CD4-positive, alpha-beta memory T cell (primary cell): ENCODE measurements at regions not wholly inside any gene's neighbourhood (a gene's known extent, or its start where the extent isn't known, plus 50 kb on each side); places are given as distances from the start of the nearest gene placed in this dataset.
"Not testable (repeated sequence)": the region's sequence is repeated elsewhere in the genome, so short reads cannot be mapped to it uniquely, and the experiment has no call there.

Experiments used
- CTCF ChIA-PET: fragments of 350-600 bp; sonication (Branson Sonifier 250); formaldehyde crosslinking; loops from one replicate; lab custom pipeline; 2021; ENCODE audit warnings: inconsistent platforms; ENCODE audit not compliant: partially characterized antibody; lab: Charles Lee
- POLR2A ChIA-PET: fragments of 350-600 bp; sonication (Branson Sonifier 250); formaldehyde crosslinking; loops from one replicate; lab custom pipeline; 2021; ENCODE audit not compliant: partially characterized antibody; lab: Charles Lee
- DNase-seq, 5 donors: peaks; one replicate each; pipeline versions ENCODE4 v3.0.0 to v3.0.0-alpha.2; 2020 to 2022; ENCODE audit warnings: mixed read lengths in 1 of 5
- H3K27ac ChIP-seq: one replicate; pipeline ENCODE4 v1.7.0; 2013; ENCODE audit warnings: low read depth, low read length
- H3K27me3 ChIP-seq: 2 replicates; pipeline ENCODE4 v1.7.0; 2013; ENCODE audit warnings: mild to moderate bottlenecking, low read length, moderate library complexity; ENCODE audit not compliant: insufficient read depth
- H3K36me3 ChIP-seq: 2 replicates; pipeline ENCODE4 v1.7.0; 2013; ENCODE audit warnings: mild to moderate bottlenecking, low read length, moderate library complexity; ENCODE audit not compliant: insufficient read depth
- H3K4me1 ChIP-seq: 2 replicates; pipeline ENCODE4 v1.7.0; 2013; ENCODE audit warnings: mild to moderate bottlenecking, low read length, moderate library complexity; ENCODE audit not compliant: insufficient read depth
- H3K4me3 ChIP-seq, 2 donors: one replicate each; pipeline ENCODE4 v1.7.0; 2013; ENCODE audit warnings: low read length in 2 of 2, mild to moderate bottlenecking in 1 of 2
- H3K9me3 ChIP-seq, 2 donors: one replicate each; pipeline ENCODE4 v1.7.0; 2013; ENCODE audit warnings: low read length in 2 of 2, control low read depth in 1 of 2; ENCODE audit not compliant: control insufficient read depth in 1 of 2
- H3K27ac Mint-ChIP-seq, 7 donors: one replicate each; pipeline ENCODE4 v1.8.0; 2020 to 2021; ENCODE audit warnings: mixed read lengths in 7 of 7, mild to moderate bottlenecking in 6 of 7, inconsistent platforms in 3 of 7, moderate library complexity in 3 of 7
- H3K27me3 Mint-ChIP-seq, 2 donors: one replicate each; pipeline ENCODE4 v1.8.0; 2020 to 2021; ENCODE audit warnings: mixed read lengths in 2 of 2
- H3K36me3 Mint-ChIP-seq, 2 donors: one replicate each; pipeline ENCODE4 v1.8.0; 2020 to 2021; ENCODE audit warnings: mixed read lengths in 2 of 2, inconsistent platforms in 1 of 2, mild to moderate bottlenecking in 1 of 2
- H3K4me1 Mint-ChIP-seq, 4 donors: one replicate each; pipeline ENCODE4 v1.8.0; 2020 to 2021; ENCODE audit warnings: mixed read lengths in 4 of 4, mild to moderate bottlenecking in 1 of 4
- H3K4me3 Mint-ChIP-seq, 8 donors: one replicate each; pipeline ENCODE4 v1.8.0; 2020 to 2021; ENCODE audit warnings: mixed read lengths in 8 of 8, mild to moderate bottlenecking in 7 of 8, moderate library complexity in 6 of 8, inconsistent platforms in 3 of 8
- H3K9me3 Mint-ChIP-seq, 8 donors: one replicate each; pipeline ENCODE4 v1.8.0; 2020 to 2021; ENCODE audit warnings: mixed read lengths in 8 of 8, mild to moderate bottlenecking in 5 of 8, inconsistent platforms in 3 of 8, moderate library complexity in 1 of 8
- intact Hi-C: fragments of 100-400 bp; cut with micrococcal nuclease; formaldehyde crosslinking; loops from one replicate; pipeline ENCODE4 v1.15.1; 2023

DNA sequence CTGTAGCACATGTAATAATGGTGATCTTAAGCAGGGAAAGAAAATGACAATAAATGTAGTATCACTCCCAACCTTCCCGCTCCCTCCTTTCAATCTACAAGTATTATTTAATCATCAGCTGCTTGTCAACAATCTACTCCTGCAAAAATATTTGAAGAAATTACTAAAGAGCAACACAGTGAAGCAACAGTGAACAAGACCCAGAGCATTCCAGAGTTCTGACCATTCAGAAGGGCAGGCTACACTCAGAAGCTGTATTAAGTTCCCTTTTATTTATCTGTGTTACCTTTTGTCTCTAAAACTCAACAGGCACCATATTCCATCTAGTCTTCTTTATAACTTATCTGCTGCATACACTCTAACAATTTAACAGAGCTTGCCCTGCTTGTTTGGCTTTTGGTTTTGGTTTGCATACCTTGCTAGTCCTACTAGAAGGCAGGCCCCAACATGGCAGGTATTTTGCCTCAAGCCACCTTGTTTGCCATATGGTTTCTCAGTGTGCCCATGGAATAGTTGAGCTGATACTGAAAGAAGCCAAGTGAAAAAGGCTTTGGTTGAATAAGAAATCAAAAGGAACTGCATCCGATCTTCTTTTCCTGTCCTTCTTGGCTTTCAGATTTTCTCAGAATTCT is 253.9 kb downstream of the CEMIP2 start:
- Mint-ChIP-seq H3K4me3 (no peak overlapping the region), H3K36me3 (no peaks in the 10 kb centered on the region), H3K4me1 (no peaks in the 10 kb centered on the region), H3K27me3 (peaks cover 0 to 7% of the 10 kb centered on the region in 2 donors), H3K27ac (no peak overlapping the region), H3K9me3 (peaks cover 0 to 3% (median 0%) of the 10 kb centered on the region in 8 donors)
- Histone ChIP-seq H3K9me3 (no peaks in the 10 kb centered on the region), H3K4me3 (no peak overlapping the region), H3K36me3 (no peaks in the 10 kb centered on the region), H3K27ac (no peak overlapping the region), H3K27me3 (no peaks in the 10 kb centered on the region), H3K4me1 (no peaks in the 10 kb centered on the region)
- intact Hi-C loops, result no loop called here
- ChIA-PET CTCF (interaction anchor here (1.0 kb wide), 1 partner anchor 8 kb away, joined by 3 read pairs; no protein-coding TSS in a partner anchor), POLR2A (no interaction called here)
- no peak for DNase-seq

- H3K27ac Mint-ChIP-seq, result peak overlapping the region in 1 of 7 donors; percentile 35
- no peaks in the 10 kb centered on the region for H3K36me3 Mint-ChIP-seq
- H3K27me3 Mint-ChIP-seq, result peaks cover 0 to 2% of the 10 kb centered on the region in 2 donors
- Histone ChIP-seq H3K27me3 (no peaks in the 10 kb centered on the region), H3K9me3 (no peaks in the 10 kb centered on the region), H3K27ac (no peak overlapping the region), H3K4me1 (no peaks in the 10 kb centered on the region), H3K4me3 (no peak overlapping the region), H3K36me3 (no peaks in the 10 kb centered on the region)
- ChIA-PET POLR2A (no interaction called here), CTCF (no interaction called here)
- intact Hi-C loops, result no loop called here
- H3K4me1 Mint-ChIP-seq, result peaks cover 0 to 5% (median 0%) of the 10 kb centered on the region in 4 donors
- peak in 1 of 5 donors; percentile 1 for DNase-seq
- no peak overlapping the region for H3K4me3 Mint-ChIP-seq
- H3K9me3 Mint-ChIP-seq, result peaks cover 0 to 2% (median 0%) of the 10 kb centered on the region in 8 donors
These were observed 259.3 kb downstream of the CEMIP2 start for GRCh38 chr9:71509054-71509453.

DNA sequence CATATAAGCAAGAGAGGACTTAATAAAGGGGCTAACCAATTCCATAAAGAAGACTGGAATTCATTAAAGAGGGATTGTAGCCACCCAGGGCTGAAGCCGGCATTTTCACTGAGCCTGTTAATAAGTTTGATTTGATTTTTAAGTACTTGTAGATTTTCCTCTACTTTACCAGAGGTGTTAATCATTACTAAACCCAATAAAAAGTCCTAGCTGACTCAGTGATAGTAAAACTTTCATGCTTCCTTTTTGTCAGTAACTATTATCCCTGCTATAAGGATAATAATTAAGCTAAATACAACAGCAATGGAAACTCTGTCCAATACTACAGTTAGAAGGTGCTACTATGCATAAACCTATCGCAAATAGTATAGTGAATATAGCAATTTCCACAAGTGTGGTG is 260.2 kb downstream of the CEMIP2 start:
- H3K36me3 ChIP-seq, H3K4me1 Mint-ChIP-seq, H3K27me3 ChIP-seq, DNase-seq, H3K27ac Mint-ChIP-seq, H3K36me3 Mint-ChIP-seq, H3K27me3 Mint-ChIP-seq, H3K4me3 ChIP-seq, H3K27ac ChIP-seq, H3K9me3 ChIP-seq, H3K4me1 ChIP-seq, POLR2A ChIA-PET, CTCF ChIA-PET, H3K4me3 Mint-ChIP-seq, intact Hi-C loops, H3K9me3 Mint-ChIP-seq: not testable (repeated sequence)

- Mint-ChIP-seq H3K27ac (no peak overlapping the region), H3K4me1 (peaks cover 0 to 5% (median 0%) of the 10 kb centered on the region in 4 donors), H3K27me3 (peaks cover 0 to 2% of the 10 kb centered on the region in 2 donors), H3K4me3 (no peak overlapping the region), H3K36me3 (no peaks in the 10 kb centered on the region), H3K9me3 (peaks cover 0 to 2% (median 0%) of the 10 kb centered on the region in 8 donors)
- Histone ChIP-seq H3K36me3 (no peaks in the 10 kb centered on the region), H3K4me1 (no peaks in the 10 kb centered on the region), H3K9me3 (no peaks in the 10 kb centered on the region), H3K27me3 (no peaks in the 10 kb centered on the region), H3K27ac (no peak overlapping the region), H3K4me3 (no peak overlapping the region)
- ChIA-PET CTCF (interaction anchor here (1.4 kb wide), 1 partner anchor 8 kb away, joined by 3 read pairs; no protein-coding TSS in a partner anchor), POLR2A (no interaction called here)
- DNase-seq, result no peak
- intact Hi-C loops, result no loop called here
These were observed 261.5 kb downstream of the CEMIP2 start for GRCh38 chr9:71506821-71507220.

- H3K36me3 ChIP-seq, result no peaks in the 10 kb centered on the region
- intact Hi-C loops, result no loop called here
- no peak for DNase-seq
- H3K9me3 Mint-ChIP-seq, result peaks cover 0 to 4% (median under 1%) of the 10 kb centered on the region in 8 donors
- peaks cover 0 to 5% (median 0%) of the 10 kb centered on the region in 4 donors for H3K4me1 Mint-ChIP-seq
- no peaks in the 10 kb centered on the region for H3K4me1 ChIP-seq
- H3K4me3 Mint-ChIP-seq, result no peak overlapping the region
- H3K4me3 ChIP-seq, result no peak overlapping the region
- ChIA-PET CTCF (no interaction called here), POLR2A (no interaction called here)
- no peaks in the 10 kb centered on the region for H3K27me3 ChIP-seq
- peaks cover 0 to 4% of the 10 kb centered on the region in 2 donors for H3K27me3 Mint-ChIP-seq
- H3K27ac Mint-ChIP-seq, result no peak overlapping the region
- no peak overlapping the region for H3K27ac ChIP-seq
- no peaks in the 10 kb centered on the region for H3K9me3 ChIP-seq
- no peaks in the 10 kb centered on the region for H3K36me3 Mint-ChIP-seq
These were observed 263.7 kb downstream of the CEMIP2 start for GRCh38 chr9:71504636-71505035.

- intact Hi-C loops, result no loop called here
These were observed 269.6 kb downstream of the CEMIP2 start for GRCh38 chr9:71498691-71499090.

DNA sequence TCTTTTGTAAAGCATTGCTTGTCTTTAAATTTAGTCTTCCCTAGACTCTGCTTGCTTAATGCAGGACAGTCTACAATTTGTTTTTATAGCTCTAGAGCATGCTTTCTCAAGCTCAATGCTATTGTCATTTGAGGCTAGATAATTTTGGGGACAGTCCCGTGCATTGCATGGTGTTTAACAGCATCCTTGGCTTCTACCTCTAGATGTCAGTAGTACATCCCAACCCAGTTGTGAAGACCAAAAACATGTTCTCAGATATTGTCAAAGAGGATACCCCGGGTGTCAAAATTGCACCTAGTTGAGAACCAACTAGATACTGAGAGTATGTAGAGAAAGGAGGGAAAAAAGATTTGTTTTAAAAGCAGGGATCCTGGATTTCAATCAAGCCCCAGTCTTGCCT is 277.5 kb downstream of the CEMIP2 start:
- Mint-ChIP-seq H3K27me3 (peaks cover 13 to 19% of the 10 kb centered on the region in 2 donors), H3K9me3 (peaks cover 0 to 3% (median under 1%) of the 10 kb centered on the region in 8 donors), H3K4me1 (no peaks in the 10 kb centered on the region), H3K4me3 (no peak overlapping the region), H3K27ac (no peak overlapping the region), H3K36me3 (no peaks in the 10 kb centered on the region)
- H3K27ac ChIP-seq, result no peak overlapping the region
- no peaks in the 10 kb centered on the region for H3K4me1 ChIP-seq
- DNase-seq, result no peak
- H3K27me3 ChIP-seq, result no peaks in the 10 kb centered on the region
- H3K36me3 ChIP-seq, result no peaks in the 10 kb centered on the region
- H3K9me3 ChIP-seq, result no peaks in the 10 kb centered on the region
- ChIA-PET POLR2A (no interaction called here), CTCF (no interaction called here)
- no peak overlapping the region for H3K4me3 ChIP-seq
- intact Hi-C loops, result no loop called here

More at GRCh38 chr9:71498691-71499090, 269.6 kb downstream of the CEMIP2 start:
- DNase-seq, result no peak
- Mint-ChIP-seq H3K36me3 (peaks cover 0 to 4% of the 10 kb centered on the region in 2 donors), H3K4me3 (no peak overlapping the region), H3K27ac (no peak overlapping the region), H3K27me3 (peaks cover 2 to 8% of the 10 kb centered on the region in 2 donors), H3K4me1 (no peaks in the 10 kb centered on the region), H3K9me3 (peaks cover 0 to 22% (median 9%) of the 10 kb centered on the region in 8 donors)
- no peaks in the 10 kb centered on the region for H3K4me1 ChIP-seq
- no peak overlapping the region for H3K4me3 ChIP-seq
- no peaks in the 10 kb centered on the region for H3K9me3 ChIP-seq
- ChIA-PET POLR2A (no interaction called here), CTCF (no interaction called here)
- no peaks in the 10 kb centered on the region for H3K36me3 ChIP-seq
- H3K27ac ChIP-seq, result no peak overlapping the region
- H3K27me3 ChIP-seq, result no peaks in the 10 kb centered on the region
